SK-N-SH (cell line): ENCODE measurements at regions not wholly inside any gene's neighbourhood (a gene's known extent, or its start where the extent isn't known, plus 50 kb on each side); places are given as distances from the start of the nearest gene placed in this dataset.

Experiments
- CTCF ChIA-PET: fragments of 300-600, 350-600 bp; formaldehyde crosslinking; extraction: SDS; loops from one replicate; lab custom pipeline; 2021; lab: Yijun Ruan, JAX
- POLR2A ChIA-PET: fragments of 350-600 bp; sonication (Branson Sonifier 250); formaldehyde crosslinking; extraction: SDS; loops from one replicate; lab custom pipeline; 2020; ENCODE audit warnings: antibody characterized with exemption, inconsistent platforms; lab: Yijun Ruan, JAX
- DNase-seq: peaks from one replicate; pipeline ENCODE4 v3.0.0; 2012
- H2AFZ ChIP-seq: fragments of 200-600 bp; sonication (generic); 2 replicates; pipeline ENCODE4 v1.8.1; 2016; ENCODE audit warnings: antibody characterized with exemption, mild to moderate bottlenecking, low read depth
- H3F3A ChIP-seq: fragments of 200-600 bp; sonication (generic); replicated peaks from 2 replicates; pipeline ENCODE3; 2016; ENCODE audit warnings: antibody characterized with exemption, mild to moderate bottlenecking; ENCODE audit not compliant: insufficient read depth
- H3K27ac ChIP-seq, 2 experiments: fragments of 200-500 bp in 1 of 2; fragments of 200-600 bp in 1 of 2; sonication (Bioruptor generic) in 1 of 2; sonication (generic), shearing (Covaris generic) in 1 of 2; 2 replicates each; pipeline versions ENCODE4 v1.5.1 to v1.6.1; 2014 to 2016; ENCODE audit warnings: low read depth in 2 of 2, inconsistent platforms in 1 of 2, low read length in 1 of 2, mild to moderate bottlenecking in 1 of 2, mixed read lengths in 1 of 2
- H3K27me3 ChIP-seq: fragments of 200-600 bp; sonication (generic), shearing (Covaris generic); 2 replicates; pipeline ENCODE4 v1.6.1; 2016; ENCODE audit warnings: mixed run types; ENCODE audit not compliant: insufficient read depth
- H3K36me3 ChIP-seq, 2 experiments: fragments of 200-500 bp in 1 of 2; fragments of 200-600 bp in 1 of 2; sonication (Bioruptor generic) in 1 of 2; sonication (generic) in 1 of 2; replicated peaks in 1 of 2; 2 replicates each; pipeline versions ENCODE3 to v1.5.1; 2014 to 2016; ENCODE audit warnings: low read length in 1 of 2, mild to moderate bottlenecking in 1 of 2; ENCODE audit not compliant: insufficient read depth in 2 of 2, control insufficient read depth in 1 of 2
- H3K4me1 ChIP-seq, 2 experiments: fragments of 200-500 bp in 1 of 2; fragments of 200-600 bp in 1 of 2; sonication (Bioruptor generic) in 1 of 2; sonication (generic), shearing (Covaris generic) in 1 of 2; 2 replicates each; pipeline versions ENCODE4 v1.5.1 to v1.6.1; 2014 to 2016; ENCODE audit warnings: low read depth in 1 of 2, low read length in 1 of 2, mixed run types in 1 of 2; ENCODE audit not compliant: insufficient read depth in 2 of 2, control insufficient read depth in 1 of 2
- H3K4me2 ChIP-seq: fragments of 200-600 bp; sonication (generic), shearing (Covaris generic); 2 replicates; pipeline ENCODE4 v1.6.1; 2017; ENCODE audit warnings: mixed run types
- H3K4me3 ChIP-seq, 2 experiments: fragments of 200-500 bp in 1 of 2; fragments of 200-600 bp in 1 of 2; sonication (Bioruptor generic) in 1 of 2; sonication (generic), shearing (Covaris generic) in 1 of 2; 2 replicates each; pipeline versions ENCODE4 v1.5.1 to v1.8.1; 2014 to 2016; ENCODE audit warnings: low read depth in 2 of 2, inconsistent platforms in 1 of 2, low read length in 1 of 2, mild to moderate bottlenecking in 1 of 2, mixed read lengths in 1 of 2, moderate library complexity in 1 of 2
- H3K79me2 ChIP-seq: fragments of 200-600 bp; sonication (generic); 2 replicates; pipeline ENCODE4 v1.8.1; 2017; ENCODE audit warnings: mild to moderate bottlenecking; ENCODE audit not compliant: insufficient read depth
- H3K9ac ChIP-seq: fragments of 200-600 bp; sonication (generic); 2 replicates; pipeline ENCODE4 v1.6.1; 2017; ENCODE audit warnings: mixed run types
- H3K9me2 ChIP-seq: fragments of 200-600 bp; sonication (generic); 2 replicates; pipeline ENCODE4 v1.6.1; 2017; ENCODE audit warnings: mixed run types
- H3K9me3 ChIP-seq: fragments of 200-600 bp; sonication (generic); 2 replicates; pipeline ENCODE4 v1.6.1; 2017; ENCODE audit warnings: mixed run types, mild to moderate bottlenecking, moderate library complexity
- H4K20me1 ChIP-seq: fragments of 200-600 bp; sonication (generic); 2 replicates; pipeline ENCODE4 v1.6.1; 2017; ENCODE audit warnings: mild to moderate bottlenecking, mixed run types; ENCODE audit not compliant: insufficient read depth
- RAD21 ChIP-seq: IDR thresholded peaks from 2 replicates; pipeline ENCODE4 v1.6.1; 2012; ENCODE audit warnings: mild to moderate bottlenecking, low read length
- RXRA ChIP-seq: IDR thresholded peaks from 2 replicates; pipeline ENCODE4 v1.4.0; 2012; ENCODE audit warnings: low read depth, mild to moderate bottlenecking, borderline replicate concordance
- SIN3A ChIP-seq: IDR thresholded peaks from 2 replicates; pipeline ENCODE4 v1.6.1; 2012; ENCODE audit warnings: low read depth, mild to moderate bottlenecking, low read length, moderate library complexity, borderline replicate concordance
- TCF12 ChIP-seq: IDR thresholded peaks from 2 replicates; pipeline ENCODE4 v1.4.0; 2012
- WGBS: methylation state at CpG from one replicate; pipeline ENCODE4 v1.1.6; 2017; ENCODE audit warnings: low lambda C conversion rate; 5-methylcytosine and 5-hydroxymethylcytosine counted together
- TF ChIP-seq, protein P1 (sequence below): fragments of 200-600 bp; sonication (generic); IDR thresholded peaks from 2 replicates; pipeline ENCODE4 v1.6.1; 2017; ENCODE audit warnings: antibody characterized with exemption, mild to moderate bottlenecking, moderate library complexity
- TF ChIP-seq, protein P2 (sequence below): IDR thresholded peaks from 2 replicates; pipeline ENCODE4 v1.4.0; 2012; ENCODE audit warnings: low read depth, borderline replicate concordance
- TF ChIP-seq, protein P3 (sequence below): fragments of 150-350 bp; IDR thresholded peaks from 2 replicates; pipeline ENCODE4 v1.6.1; 2016; ENCODE audit warnings: mild to moderate bottlenecking, low read depth, low read length

DNA sequence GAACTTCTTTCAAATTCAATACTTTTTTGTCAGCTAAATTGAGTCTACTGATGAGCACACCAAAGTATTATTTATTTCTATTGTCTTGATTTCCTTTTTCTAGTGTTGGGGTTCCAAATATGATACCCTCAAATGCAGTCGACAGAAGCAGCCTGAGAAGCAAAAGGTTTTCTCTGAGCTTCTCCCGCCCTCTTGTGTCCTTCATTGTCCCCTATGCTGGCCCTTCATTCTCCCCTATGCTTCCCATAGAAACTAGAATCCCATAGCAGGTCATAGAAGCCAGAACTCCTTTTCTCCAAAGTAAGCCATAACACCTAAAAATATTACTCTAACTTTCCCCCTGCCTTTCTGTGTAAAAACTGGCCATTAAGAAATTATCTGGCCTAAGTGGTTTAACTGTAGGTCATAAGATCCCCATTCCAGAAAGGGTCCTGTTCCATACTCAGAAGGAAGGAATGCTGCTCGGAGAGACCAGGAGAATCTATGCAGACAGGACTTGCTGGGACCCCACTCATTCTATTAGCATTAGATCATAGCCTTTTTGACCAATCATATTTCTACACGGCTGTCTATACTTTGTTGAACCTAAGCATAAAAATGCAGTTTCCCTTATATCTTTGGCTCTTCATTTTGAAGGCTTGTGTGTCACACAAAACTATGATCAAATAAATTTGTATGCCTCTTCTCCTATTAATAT is 764.6 kb upstream of the PKDCC start:
- 18% methylated on average over 4 of the region's 4 CpGs for WGBS
- Histone ChIP-seq H3K27ac (no peak overlapping the region), H3K4me2 (no peak overlapping the region), H2AFZ (no peak overlapping the region), H3K4me3 (no peak overlapping the region), H3K36me3 (no peaks in the 10 kb centered on the region), H3K4me1 (no peaks in the 10 kb centered on the region), H3K27me3 (no peaks in the 10 kb centered on the region), H3K9me2 (no peaks in the 10 kb centered on the region), H4K20me1 (no peaks in the 10 kb centered on the region), H3F3A (no peaks in the 10 kb centered on the region), H3K9me3 (no peaks in the 10 kb centered on the region), H3K79me2 (no peaks in the 10 kb centered on the region), H3K9ac (no peak overlapping the region)
- POLR2A ChIA-PET = no interaction called here
- TF ChIP-seq RAD21 = peak; percentile 55
- TF ChIP-seq TCF12 = no peak
- no peak for TF ChIP-seq RXRA
- TF ChIP-seq, protein P1, sequence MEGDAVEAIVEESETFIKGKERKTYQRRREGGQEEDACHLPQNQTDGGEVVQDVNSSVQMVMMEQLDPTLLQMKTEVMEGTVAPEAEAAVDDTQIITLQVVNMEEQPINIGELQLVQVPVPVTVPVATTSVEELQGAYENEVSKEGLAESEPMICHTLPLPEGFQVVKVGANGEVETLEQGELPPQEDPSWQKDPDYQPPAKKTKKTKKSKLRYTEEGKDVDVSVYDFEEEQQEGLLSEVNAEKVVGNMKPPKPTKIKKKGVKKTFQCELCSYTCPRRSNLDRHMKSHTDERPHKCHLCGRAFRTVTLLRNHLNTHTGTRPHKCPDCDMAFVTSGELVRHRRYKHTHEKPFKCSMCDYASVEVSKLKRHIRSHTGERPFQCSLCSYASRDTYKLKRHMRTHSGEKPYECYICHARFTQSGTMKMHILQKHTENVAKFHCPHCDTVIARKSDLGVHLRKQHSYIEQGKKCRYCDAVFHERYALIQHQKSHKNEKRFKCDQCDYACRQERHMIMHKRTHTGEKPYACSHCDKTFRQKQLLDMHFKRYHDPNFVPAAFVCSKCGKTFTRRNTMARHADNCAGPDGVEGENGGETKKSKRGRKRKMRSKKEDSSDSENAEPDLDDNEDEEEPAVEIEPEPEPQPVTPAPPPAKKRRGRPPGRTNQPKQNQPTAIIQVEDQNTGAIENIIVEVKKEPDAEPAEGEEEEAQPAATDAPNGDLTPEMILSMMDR = 0 out of 2 replicates have a peak, but pooled peaks have one; percentile 18
- DNase-seq = peak; percentile 12
- CTCF ChIA-PET = no interaction called here

DNA sequence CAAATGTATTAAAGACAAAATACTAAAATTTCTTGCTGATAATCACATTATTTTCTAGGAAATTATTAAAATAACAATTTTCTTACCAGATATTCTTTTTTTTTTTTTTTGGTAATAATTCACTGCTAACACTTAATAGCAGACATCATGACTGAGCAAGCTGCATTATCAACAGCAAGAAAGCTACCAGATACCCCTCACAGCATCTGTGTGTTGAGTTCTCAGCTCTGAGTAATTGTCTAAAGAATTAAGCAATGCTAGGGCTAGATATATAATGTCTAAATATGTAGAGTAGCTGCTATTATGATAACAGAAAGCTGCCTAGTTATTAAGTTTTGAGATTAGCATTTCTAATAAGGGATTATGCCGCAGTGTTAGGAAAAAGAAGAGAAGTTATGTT is 754.3 kb upstream of the PKDCC start:
- 23% methylated on average over 1 of the region's 1 CpG for WGBS
- H3K9me3 ChIP-seq = no peaks in the 10 kb centered on the region
- POLR2A ChIA-PET = no interaction called here

More for the DNA sequence above, 754.3 kb upstream of the PKDCC start:
- Histone ChIP-seq H4K20me1 (no peaks in the 10 kb centered on the region), H3K36me3 (no peaks in the 10 kb centered on the region), H3K4me2 (no peak overlapping the region)
- TF ChIP-seq, protein P2, sequence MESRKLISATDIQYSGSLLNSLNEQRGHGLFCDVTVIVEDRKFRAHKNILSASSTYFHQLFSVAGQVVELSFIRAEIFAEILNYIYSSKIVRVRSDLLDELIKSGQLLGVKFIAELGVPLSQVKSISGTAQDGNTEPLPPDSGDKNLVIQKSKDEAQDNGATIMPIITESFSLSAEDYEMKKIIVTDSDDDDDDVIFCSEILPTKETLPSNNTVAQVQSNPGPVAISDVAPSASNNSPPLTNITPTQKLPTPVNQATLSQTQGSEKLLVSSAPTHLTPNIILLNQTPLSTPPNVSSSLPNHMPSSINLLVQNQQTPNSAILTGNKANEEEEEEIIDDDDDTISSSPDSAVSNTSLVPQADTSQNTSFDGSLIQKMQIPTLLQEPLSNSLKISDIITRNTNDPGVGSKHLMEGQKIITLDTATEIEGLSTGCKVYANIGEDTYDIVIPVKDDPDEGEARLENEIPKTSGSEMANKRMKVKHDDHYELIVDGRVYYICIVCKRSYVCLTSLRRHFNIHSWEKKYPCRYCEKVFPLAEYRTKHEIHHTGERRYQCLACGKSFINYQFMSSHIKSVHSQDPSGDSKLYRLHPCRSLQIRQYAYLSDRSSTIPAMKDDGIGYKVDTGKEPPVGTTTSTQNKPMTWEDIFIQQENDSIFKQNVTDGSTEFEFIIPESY = no peak
- no peak for TF ChIP-seq SIN3A
- TF ChIP-seq, protein P3, sequence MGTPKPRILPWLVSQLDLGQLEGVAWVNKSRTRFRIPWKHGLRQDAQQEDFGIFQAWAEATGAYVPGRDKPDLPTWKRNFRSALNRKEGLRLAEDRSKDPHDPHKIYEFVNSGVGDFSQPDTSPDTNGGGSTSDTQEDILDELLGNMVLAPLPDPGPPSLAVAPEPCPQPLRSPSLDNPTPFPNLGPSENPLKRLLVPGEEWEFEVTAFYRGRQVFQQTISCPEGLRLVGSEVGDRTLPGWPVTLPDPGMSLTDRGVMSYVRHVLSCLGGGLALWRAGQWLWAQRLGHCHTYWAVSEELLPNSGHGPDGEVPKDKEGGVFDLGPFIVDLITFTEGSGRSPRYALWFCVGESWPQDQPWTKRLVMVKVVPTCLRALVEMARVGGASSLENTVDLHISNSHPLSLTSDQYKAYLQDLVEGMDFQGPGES = no peak
- TF ChIP-seq TCF12 = no peak
- TF ChIP-seq, all 33 proteins: peak for 0
- H3K9ac ChIP-seq = no peak overlapping the region
- H2AFZ ChIP-seq = no peak overlapping the region
- no peaks in the 10 kb centered on the region for H3F3A ChIP-seq
- H3K79me2 ChIP-seq = no peaks in the 10 kb centered on the region
- DNase-seq = no peak
- no peaks in the 10 kb centered on the region for H3K9me2 ChIP-seq
- CTCF ChIA-PET = no interaction called here
- no peaks in the 10 kb centered on the region; a peak in 1 of 4 replicates for H3K4me1 ChIP-seq
- H3K27ac ChIP-seq = no peak overlapping the region
- H3K27me3 ChIP-seq = no peaks in the 10 kb centered on the region
- no peak overlapping the region for H3K4me3 ChIP-seq
